SK-N-SH (cell line): ENCODE measurements at regions not wholly inside any gene's neighbourhood (a gene's known extent, or its start where the extent isn't known, plus 50 kb on each side); places are given as distances from the start of the nearest gene placed in this dataset.

Experiments used
- CTCF ChIP-seq: fragments of 200-600 bp; sonication (generic); IDR thresholded peaks from 2 replicates; pipeline ENCODE4 v1.6.1; 2017; ENCODE audit warnings: antibody characterized with exemption, mild to moderate bottlenecking, moderate library complexity
- ELF1 ChIP-seq: IDR thresholded peaks from 2 replicates; pipeline ENCODE4 v1.4.0; 2012
- EZH2phosphoT487 ChIP-seq: fragments of 200-600 bp; sonication (generic); IDR thresholded peaks from 2 replicates; pipeline ENCODE4 v1.6.1; 2017; ENCODE audit warnings: low read depth, mixed run types, mild to moderate bottlenecking, antibody characterized with exemption, moderate library complexity, borderline replicate concordance
- MAX ChIP-seq: IDR thresholded peaks from 2 replicates; pipeline ENCODE4 v1.4.0; 2012; ENCODE audit warnings: low read depth
- MEF2A ChIP-seq: IDR thresholded peaks from 2 replicates; pipeline ENCODE4 v1.4.0; 2012; ENCODE audit warnings: low read depth, borderline replicate concordance
- RXRA ChIP-seq: IDR thresholded peaks from 2 replicates; pipeline ENCODE4 v1.4.0; 2012; ENCODE audit warnings: low read depth, mild to moderate bottlenecking, borderline replicate concordance
- TAF1 ChIP-seq: IDR thresholded peaks from 2 replicates; pipeline ENCODE4 v1.6.1; 2012; ENCODE audit warnings: low read depth, mild to moderate bottlenecking, low read length, moderate library complexity, borderline replicate concordance
- TCF12 ChIP-seq: IDR thresholded peaks from 2 replicates; pipeline ENCODE4 v1.4.0; 2012
- USF2 ChIP-seq: fragments of 150-350 bp; IDR thresholded peaks from 2 replicates; pipeline ENCODE4 v1.6.1; 2017; ENCODE audit warnings: antibody characterized with exemption, low read length, low read depth, borderline replicate concordance
- ZBTB33 ChIP-seq: IDR thresholded peaks from 2 replicates; pipeline ENCODE4 v1.4.0; 2012; ENCODE audit warnings: low read depth, borderline replicate concordance

DNA sequence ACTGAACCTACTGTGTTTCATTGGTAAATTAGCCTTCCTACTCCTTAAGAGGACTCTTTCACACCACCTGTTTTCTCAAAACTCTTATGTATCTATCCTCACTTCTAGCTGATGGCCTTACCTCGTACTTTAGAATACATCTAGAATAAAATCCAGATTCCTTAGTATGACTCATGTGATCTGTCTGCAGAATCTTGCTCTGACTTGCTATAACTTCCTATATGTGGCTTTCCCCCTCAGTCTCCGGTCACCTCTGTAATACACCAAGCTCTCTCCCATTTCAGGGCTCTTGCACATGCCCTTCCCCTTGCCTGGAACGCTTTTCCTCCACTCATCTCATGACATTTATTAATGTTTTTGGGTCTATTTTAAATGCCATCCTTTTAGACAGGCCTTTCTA lies 95.6 kb upstream of the LHCGR start:
- TF ChIP-seq CTCF = no peak
- no peak for TF ChIP-seq USF2
- TF ChIP-seq TCF12 = no peak
- TF ChIP-seq MAX = no peak
- TF ChIP-seq TAF1 = no peak
- no peak for TF ChIP-seq EZH2phosphoT487
- no peak for TF ChIP-seq MEF2A
- TF ChIP-seq RXRA = no peak
- TF ChIP-seq ZBTB33 = no peak
- no peak for TF ChIP-seq ELF1
